ENCODE measurements at regions not wholly inside any gene's neighbourhood (a gene's known extent, or its start where the extent isn't known, plus 50 kb on each side); places are given as distances from the start of the nearest gene placed in this dataset.

DNA sequence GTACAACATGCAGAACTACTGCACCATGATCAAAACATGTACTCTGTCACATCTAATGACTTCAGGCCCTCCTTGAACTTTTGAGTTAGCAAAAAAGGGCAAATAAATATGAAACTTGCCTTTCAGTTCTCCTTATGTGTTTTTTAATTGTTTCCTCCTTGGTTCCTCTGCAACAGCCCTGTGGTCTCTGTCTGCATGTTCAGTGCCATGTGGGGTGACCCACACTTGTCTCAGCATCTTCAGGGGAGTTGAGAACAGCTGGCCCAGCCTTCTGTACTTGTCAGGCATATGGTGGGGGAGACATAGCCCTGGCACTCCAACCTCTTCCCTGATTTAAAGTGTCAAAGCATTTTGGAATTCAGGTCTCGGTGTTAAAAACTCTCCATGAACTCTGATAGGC lies 188.0 kb upstream of the PGRMC2 start:
- DNase-seq = no peak

DNA sequence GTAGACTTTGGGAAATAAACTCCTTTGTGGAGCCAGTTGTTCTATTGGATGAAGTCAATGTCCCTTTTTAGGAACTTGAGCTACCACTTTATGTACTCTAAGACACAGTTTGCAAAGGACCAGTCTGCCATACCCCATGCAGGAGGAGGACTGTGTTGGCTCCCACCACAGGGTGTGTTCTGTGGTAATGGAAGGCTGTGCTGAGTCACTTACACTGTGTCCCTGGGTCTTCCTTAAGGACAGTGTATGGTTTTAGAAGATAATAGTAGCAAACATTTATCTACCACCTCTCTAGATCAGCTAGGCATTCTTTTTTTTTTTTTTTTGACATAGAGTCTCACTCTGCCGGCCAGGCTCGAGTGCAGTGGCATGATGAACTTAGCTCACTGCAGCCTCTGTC lies 184.0 kb upstream of the PGRMC2 start:
- DNase-seq = no peak

DNA sequence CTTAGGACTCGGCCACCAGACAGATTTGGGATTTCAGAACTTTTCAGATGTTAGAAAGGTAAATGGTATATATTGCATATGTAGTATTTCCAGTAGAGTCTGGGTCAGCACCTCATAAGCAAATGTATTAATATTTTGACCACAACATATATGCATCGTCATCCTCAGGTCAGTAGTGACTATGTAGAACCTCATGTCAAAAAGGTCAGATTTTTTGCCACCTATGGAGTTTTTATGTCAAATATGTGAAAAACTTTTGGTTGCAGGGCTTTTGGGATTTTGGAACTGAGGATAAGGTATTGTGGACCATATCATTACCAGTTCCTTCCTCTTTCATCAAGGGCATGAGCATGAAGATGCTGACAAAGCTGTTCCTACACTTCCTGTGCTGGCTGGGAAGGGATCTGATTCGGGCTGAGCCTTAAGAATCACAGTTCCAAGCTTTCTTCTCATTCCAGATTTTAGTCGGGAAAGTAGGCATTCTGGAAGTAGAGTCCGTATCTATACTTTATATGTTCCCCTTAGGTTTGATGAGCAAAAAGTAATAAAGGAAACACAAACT lies 183.0 kb upstream of the PGRMC2 start:
- DNase-seq = no peak

DNA sequence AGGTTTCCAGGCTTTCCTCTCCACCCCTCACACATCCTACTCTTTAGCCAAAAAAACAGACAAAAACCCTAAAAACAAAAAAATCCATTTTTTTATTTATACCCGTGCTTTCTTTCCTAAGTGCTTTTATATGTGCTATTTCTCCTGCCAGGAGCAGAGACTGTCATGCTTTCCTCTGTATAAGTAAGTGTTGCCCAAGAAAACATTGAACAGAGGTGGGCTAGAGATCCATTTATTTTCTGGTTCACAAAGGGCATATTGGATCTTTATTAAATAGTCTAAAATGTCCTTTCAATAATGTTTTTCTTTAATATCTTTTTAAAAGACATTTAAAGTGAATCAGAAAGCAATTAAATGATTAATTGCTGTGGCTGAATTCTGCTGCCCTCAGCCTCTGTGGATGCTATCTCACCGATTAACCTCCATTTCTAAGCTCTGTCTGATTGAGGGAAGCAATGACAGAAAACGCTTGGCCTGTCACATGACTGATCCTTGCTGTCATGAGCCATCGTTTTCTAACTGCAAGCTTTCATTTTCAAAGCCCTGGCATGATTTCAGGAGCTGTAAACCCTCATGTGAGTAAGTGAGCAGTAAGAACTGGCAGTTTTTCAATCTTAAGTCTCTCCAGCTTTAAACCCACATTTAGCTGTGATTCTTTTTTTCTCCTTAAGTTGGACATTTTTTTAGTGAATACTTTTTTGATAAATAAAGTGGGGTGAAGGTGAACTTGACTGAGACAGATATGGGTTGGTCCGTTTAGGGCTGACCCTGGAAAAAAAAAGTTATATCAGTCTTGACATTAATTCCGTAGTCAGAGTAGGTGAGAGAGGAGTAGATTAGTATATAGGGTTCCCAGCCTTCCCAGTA lies 180.7 kb upstream of the PGRMC2 start:
- DNase-seq = no peak

DNA sequence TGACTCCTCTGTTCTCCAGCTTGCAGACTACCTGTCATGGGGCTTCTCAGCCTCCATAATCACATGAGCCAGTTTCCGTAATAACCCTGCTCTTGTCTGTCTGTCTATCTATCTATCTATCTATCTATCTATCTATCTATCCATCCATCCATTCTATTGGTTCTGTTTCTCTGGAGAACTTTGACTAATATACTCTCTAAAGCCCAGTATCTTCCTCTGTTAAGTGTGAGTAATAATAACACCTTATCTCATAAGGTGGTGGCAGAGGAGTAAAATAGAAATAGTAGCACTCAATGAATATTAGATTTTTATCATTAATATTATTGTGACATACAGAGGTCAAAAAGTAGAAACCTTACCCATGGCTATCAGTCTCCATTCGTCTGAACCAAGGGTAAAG lies 177.9 kb upstream of the PGRMC2 start:
- DNase-seq = no peak

DNA sequence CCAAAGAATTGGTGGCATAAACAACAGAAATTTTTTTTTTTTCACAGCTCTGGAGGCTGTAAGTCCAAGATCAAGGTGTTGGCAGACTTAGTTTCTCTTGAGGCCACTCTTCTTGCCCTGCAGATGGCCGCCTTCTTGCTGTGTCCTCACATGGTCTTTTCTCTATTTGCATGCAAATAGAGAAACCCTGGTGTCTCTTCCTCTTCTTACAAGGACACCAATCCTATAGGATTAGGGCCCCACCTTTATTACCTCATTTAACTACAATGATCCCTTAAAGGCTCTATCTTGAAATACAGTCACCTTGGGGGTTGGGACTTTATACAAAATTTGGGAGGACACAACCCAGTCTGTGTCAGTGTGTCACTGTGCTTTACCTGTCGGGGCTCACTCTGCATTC lies 175.4 kb upstream of the PGRMC2 start:
- DNase-seq = no peak

DNA sequence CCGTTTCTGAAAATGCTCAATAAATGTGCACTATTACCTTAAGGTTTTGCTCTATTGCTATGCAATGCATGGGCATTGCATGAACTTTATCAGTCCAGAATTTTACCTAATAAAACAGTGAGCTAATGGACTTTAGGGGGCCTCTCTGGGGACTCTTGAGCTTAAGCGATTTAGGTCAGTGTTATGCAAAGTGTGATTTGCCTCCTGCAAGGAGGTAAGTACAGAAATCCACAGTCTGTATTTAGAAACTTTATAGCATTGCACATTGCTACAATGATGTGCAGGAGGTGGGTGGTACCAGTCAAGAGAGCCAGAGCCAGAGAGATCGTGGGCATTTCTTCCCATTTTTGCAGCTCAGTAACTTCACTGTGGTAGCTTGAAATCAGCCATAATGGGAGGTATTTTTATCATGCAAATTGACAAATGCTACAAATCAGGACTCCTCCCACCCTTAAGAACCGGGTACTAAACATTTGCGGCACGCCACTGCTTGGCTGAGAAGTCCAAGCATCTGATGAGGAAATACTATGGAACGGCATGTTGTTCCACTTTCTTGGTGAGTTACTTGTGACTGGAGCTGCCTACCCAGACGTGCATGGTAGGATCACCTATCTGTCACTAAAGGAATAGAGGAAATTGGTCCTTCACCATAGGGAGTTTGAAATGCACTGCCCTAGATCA lies 174.6 kb upstream of the PGRMC2 start:
- no peak for DNase-seq

DNA sequence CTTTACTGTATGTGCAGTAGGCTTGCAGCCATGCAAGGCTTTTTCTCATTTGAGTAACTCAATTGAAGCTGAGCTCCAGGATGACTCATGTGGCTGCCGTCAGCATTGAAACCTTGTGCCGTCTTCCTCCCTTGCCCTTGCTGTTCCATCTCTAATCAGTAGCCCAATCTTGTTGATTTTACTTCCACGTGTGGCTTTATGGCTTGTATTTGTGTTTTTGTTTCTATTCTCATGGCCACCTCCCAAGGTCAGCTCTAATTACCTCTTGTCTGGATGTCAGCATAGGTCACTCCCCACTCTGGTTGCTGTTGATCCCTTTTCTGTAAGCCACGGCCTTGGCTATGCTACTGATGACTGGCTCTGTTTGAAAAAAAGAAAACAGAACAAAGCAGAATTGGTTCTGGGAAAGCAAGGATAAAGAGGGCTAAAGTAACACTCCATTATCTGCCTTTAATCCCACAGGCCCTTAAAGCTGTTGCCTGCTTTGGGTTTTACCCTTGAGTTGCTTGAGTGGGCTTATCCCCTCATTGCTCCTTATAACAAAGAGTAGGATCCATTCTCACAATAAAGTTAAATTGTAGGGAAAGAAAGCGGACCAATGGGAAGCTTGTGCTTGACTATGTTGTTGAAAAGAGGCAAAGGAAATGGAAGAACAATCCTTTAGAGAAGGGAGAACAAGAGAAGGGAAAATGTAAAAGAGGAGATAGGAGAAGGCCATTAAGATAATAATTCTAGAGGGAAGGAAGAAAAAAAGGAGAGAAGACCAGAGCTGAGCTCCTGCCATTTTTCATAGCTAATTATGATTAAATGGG lies 173.9 kb upstream of the PGRMC2 start:
- DNase-seq = no peak

DNA sequence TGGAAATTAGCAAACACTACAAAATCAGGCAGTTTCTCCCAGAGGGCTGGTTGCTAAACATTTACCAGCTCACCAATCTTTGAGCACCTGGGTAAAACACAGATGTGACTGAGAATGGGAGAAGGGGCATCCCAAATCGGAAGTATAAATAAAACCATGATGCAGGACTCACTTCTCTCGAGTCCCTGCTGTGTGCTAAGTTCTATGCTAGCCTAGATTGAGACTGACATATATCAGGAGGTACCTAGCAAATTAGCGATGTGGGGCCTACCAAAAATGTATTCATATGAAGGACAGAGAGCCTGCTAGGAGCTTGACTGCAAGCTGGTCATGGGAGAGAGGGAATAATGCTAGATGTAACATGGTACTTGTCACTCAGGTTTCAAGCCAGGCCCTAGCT lies 171.9 kb upstream of the PGRMC2 start:
- DNase-seq = no peak

DNA sequence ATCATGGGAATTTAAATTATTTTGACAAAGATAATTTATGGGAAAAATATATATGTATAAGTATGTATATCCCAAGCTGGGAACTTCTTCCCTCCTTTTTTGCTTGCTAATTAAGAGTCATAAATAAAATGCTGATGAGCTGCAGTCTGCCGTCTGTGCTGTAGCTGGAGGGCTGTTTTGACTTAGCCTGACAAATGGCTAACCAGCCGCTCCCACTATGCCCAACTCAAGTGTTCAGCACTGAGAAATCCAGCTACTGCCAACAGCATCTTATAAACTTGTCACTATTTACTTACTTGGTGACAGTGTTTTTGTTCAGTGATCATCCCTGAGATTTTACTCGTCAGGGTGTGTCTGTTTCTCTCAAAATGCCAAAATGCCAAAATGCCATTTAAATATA lies 171.2 kb upstream of the PGRMC2 start:
- no peak for DNase-seq

DNA sequence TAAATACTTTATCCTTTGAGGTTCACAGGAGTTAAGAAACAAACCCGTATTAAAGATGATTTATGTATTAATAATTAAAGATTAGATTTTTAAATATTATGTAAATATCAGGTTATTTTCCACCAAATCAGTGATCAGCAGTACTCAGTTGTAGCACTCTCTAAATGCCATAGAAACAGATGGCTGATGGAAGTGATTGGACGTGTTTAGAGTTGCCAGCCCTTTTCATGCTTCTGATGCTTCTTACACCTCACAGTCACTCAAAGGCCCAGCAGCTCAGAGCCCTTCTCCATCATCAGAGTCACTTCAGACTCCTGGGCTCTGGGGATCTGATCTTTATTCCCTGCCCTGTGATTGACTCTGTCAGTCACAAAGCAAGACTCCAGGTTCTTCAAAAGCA lies 170.1 kb upstream of the PGRMC2 start:
- DNase-seq = no peak

DNA sequence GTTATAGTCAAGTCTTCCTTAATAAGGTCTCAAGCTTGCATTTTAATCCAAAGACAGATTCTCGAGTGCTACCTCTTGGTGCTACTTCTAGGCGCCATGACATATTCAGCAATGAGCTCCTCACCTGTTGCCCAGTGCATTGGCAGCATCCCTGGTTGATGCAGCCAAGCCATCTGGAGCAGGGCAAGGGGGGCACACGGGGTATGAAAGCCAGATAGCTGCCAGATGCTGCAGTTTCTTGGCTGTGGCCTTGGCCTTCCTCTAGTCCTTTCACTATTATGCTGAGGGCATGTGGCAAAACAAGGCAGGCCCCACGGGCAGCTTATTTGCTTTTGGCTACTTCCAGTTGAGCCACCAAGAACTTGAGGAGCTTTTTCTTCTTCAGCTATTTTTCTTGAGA lies 168.6 kb upstream of the PGRMC2 start:
- DNase-seq = peak; percentile 0

DNA sequence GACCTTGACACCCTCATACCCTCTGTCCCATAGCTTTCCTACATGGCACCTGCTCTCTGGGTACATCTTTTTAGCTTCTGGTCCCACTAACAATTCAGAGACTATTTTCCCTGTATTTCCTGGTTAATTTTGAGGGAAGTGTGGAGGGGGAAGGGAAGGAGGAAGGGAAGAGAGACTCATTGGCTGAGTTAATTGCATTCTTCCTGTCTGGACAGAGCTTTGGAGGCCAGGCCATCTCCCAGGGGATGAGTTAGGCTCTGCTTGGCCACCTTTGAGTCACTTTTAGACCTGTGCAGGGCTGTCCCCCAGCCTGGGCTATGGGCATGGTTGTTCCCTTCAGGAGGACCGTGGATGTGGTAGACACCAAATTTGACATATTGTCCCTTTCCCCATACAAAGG lies 167.9 kb upstream of the PGRMC2 start:
- DNase-seq = no peak

DNA sequence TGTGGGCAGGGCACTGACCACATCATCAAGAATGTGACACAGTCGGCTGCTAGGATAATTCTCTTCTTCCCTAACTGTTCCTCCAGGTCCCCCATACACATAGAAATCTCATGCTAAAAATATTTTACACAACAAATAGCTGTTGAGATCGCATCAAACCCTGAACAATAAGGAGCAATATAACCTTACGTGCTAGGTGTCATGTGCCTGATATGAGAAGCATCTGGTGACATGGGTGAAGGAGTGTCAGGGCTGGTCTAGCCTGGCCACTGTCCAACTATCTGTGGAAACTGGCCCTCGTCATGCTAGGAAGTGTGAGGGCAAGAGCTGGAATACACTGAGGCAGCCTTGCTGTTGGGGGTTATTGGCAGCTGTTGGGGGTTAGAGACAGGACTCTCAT lies 167.3 kb upstream of the PGRMC2 start:
- DNase-seq = no peak

DNA sequence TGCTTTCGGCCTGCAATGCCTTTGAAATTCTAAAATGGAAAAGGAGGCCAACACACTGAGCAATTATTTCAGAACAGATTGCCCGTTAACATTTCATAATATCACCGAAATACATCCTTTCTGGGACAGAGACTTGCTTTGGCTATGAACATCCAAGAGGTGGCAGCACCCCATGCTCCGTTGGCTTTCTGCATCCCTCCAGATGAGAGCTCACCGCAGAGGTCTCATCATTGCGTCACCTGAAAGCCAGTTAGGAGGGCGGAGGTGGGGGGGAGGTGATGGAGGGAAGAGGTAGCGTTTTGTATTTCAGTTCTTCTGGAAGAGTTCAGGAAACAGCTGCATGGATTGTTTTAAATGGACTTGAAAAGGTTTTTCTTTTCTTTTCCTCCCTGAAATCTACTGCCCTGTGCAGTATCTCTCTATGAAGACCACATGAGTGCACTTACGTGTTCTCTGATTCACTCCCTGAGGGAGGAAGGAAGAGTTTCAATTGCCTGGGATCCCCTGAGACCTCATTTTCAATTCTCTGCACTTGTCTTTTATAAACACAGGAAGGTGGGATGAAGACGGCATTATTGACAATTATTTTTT lies 166.8 kb upstream of the PGRMC2 start:
- DNase-seq = peak; percentile 53

DNA sequence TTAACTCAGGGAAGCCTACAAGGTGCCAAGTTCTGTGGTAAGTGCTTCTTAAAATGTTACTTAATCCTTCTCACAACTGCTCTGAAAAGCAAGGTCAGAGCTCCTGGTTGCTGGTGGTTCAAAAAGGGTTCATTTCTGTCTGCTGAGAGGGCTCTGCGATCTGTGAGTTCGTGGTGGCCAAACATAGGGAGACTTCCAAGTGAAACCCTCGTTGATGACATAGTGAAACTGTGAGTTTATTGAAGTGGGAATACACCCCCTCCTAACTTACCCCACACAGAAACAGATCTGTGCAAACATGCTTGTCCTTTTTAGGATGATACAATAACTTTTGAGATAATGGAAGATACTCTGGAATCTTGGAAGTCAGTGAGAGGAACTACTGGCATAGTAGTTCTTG lies 164.8 kb upstream of the PGRMC2 start:
- no peak for DNase-seq

DNA sequence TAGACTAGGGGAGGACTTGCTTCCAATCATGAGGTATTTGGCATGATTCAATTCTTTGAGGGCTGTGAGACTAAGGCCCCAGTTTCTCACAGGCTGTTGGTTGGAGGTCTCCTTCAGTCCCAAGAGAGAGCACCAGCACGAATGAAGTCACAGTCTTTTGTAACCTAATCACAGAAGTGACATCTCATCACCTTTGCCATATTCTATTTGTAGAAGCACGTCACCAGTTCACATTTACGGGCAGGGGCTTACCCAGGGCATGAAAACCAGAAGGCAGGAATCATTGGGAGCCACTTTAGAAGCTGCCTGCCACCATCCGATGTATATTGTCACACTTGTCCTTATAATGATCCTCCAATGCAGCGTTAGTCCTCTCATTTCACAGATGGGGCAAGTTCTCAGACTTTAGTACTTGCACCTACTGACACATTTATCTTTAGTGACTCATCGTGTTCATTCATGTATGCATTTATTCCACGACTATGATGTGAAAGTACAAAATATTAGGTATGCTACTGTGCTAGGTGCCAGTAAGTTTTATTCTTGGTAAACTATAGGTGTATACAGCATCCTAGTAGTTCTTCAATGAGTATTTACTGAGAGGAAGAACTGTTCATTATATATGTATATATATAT lies 163.8 kb upstream of the PGRMC2 start:
- DNase-seq = no peak

DNA sequence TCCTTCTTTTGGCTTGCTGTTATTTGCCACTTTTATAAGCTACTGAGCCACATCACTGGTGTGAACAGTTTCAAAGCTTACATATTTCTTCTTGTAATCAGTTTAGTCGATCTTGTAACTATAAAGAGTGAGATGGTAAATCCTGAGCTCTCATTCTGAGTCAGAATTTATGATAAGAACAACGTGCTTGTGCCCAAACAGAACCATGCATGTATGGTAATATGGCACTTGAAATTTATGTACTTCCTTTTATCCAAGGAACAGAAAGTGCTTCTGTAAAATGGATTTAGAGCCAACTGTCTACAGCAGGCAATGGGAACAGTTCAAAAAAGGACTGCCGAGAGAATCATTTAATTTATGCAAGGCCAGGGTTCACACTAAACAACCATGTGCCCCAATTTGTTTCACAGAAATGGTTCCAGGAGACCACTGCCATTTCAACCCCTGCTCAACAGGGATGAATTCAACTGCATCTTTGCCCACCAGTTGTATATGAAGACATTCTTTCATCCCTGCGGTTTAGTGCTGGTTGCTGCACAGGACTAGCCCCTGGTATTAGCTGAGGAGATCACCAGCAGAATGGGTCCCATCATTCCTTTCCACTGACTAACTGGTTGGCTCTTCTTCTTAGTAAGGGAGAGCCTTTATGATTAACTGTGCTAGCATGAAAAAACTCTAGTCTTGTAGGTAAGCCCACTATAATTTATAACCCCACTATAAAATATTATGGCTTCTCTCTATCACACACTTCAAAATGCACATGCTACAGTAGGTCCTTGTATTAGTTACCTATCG lies 162.9 kb upstream of the PGRMC2 start:
- DNase-seq = no peak

DNA sequence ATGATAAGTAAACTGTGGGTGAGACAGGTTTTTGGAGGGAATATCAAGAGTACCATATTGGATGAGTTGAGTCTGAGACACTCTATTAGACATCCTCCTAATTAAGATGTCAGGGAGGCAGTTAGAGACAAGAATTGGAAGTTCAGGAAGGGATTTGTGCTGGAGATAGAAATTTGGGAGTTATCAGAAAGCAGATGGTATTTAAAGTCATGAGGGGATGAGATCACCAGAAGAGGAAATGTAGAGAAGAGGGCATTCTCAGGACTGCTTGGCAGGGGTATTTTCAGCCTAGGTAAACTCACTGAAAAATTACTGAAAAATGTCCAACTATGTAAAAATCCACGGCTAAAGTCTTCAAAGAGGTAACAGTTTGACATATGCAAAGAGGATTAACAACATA lies 161.6 kb upstream of the PGRMC2 start:
- no peak for DNase-seq

DNA sequence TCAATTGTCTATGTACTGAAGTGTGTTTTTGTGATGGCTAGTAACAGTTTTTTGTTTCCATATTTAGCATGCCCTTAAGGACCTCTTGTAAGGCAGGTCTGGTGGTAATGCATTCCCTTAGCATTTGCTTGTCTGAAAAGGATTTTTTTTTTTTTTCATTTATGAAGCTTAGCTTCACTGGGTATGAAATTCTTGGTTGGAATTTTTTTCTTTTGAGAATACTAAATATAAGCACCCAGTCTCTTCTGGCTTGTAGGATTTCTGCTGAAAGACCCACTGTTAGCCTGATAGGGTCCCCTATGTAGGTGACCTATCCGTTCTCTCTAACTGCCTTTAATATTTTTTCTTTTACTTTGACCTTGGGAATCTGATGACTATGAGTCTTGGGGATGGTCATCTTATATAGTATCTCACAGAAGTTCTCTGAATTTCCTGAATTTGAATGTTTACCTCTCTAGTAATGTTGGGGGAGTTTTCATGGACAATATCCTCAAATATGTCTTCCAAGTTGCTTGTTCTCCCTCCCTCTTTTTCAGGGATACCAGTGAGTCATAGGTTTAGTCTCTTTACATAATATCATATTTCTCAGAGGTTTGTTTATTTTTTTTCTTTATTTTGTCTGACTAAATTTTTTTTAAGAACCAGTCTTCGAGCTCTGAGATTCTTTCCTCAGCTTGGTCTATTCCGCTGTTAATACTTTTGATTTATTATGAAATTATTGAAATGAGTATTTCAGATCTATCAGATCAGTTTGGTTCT lies 157.1 kb upstream of the PGRMC2 start:
- DNase-seq = no peak

DNA sequence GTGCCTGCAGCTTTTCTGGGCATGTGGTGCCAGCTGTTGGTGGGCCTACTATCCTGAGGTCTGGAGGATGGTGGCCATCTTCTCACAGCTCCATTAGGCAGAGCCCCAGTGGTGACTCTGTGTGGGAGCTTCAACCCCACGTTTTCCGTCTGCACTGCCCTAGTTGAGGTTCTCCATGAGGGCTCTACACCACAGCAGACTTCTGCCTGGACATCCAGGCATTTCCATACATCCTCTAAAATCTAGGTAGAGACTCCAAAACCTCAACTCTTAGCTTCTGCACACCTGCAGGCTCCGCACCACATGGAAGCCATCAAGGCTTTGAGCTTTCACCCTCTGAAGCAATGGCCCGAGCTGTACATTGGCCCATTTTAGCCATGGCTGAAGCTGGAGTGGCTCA lies 153.3 kb upstream of the PGRMC2 start:
- no peak for DNase-seq

All from NCI-H2171 (cell line).